GM12878 (cell line): ENCODE measurements at regions not wholly inside any gene's neighbourhood (a gene's known extent, or its start where the extent isn't known, plus 50 kb on each side); places are given as distances from the start of the nearest gene placed in this dataset.

Experiments used
- ATAC-seq: fragments of 200-7000 bp; cut with Tn5 transposase; 3 replicates; pipeline ENCODE4 v1.9.1; 2020; ENCODE audit warnings: mild to moderate bottlenecking, moderate library complexity
- BruUV-seq: library from RNA; stranded (reverse); fragments of 400-500 nt; replicated peaks from 2 replicates; lab custom pipeline; 2021; lab: Mats Ljungman, UMichigan
- CTCF ChIA-PET: fragments of 300-600 bp; sonication (Branson Sonifier 250); formaldehyde crosslinking; extraction: SDS; loops from one replicate; lab custom pipeline; 2021; ENCODE audit warnings: inconsistent platforms; lab: Yijun Ruan, JAX
- POLR2A ChIA-PET: fragments of 350-600 bp; formaldehyde crosslinking; extraction: SDS; loops from one replicate; lab custom pipeline; 2021; ENCODE audit warnings: inconsistent platforms; lab: Charles Lee
- RAD21 ChIA-PET: fragments of 300-600 bp; sonication (Branson Sonifier 250); formaldehyde crosslinking; loops from one replicate; lab custom pipeline; 2023; ENCODE audit warnings: antibody characterized with exemption; ENCODE audit not compliant: unreplicated experiment; lab: Charles Lee
- SMC1A ChIA-PET: fragments of 300-600 bp; sonication (Branson Sonifier 250); formaldehyde crosslinking; loops from one replicate; lab custom pipeline; 2023; ENCODE audit not compliant: unreplicated experiment, uncharacterized antibody; lab: Charles Lee
- DNase-seq: peaks from one replicate; pipeline ENCODE4 v3.0.0-alpha.2; 2011; ENCODE audit warnings: low read depth, low spot score
- FAIRE-seq: peaks from 3 replicates; lab custom pipeline; 2011; peaks lifted over from hg19 to GRCh38; lab: Jason Lieb, UNC
- H2AFZ ChIP-seq: 2 replicates; pipeline ENCODE4 v1.6.0; 2011; ENCODE audit warnings: low read depth, low read length, control low read depth; ENCODE audit not compliant: control insufficient read depth
- H3K27ac ChIP-seq: 2 replicates; pipeline ENCODE4 v1.5.1; 2011; ENCODE audit warnings: control low read depth; ENCODE audit not compliant: control insufficient read depth, insufficient read depth
- H3K27me3 ChIP-seq, 2 experiments: replicated peaks in 1 of 2; 2 replicates each; pipeline versions ENCODE4 v1.6.0 to v1.6.1; 2011; ENCODE audit warnings: low read length in 1 of 2; ENCODE audit not compliant: control insufficient read depth in 2 of 2, insufficient read depth in 2 of 2
- H3K36me3 ChIP-seq, 2 experiments: 2 replicates each; pipeline ENCODE4 v1.5.1; 2011; ENCODE audit warnings: low read length in 1 of 2; ENCODE audit not compliant: control insufficient read depth in 2 of 2, insufficient read depth in 2 of 2
- H3K4me1 ChIP-seq: 2 replicates; pipeline ENCODE4 v1.6.1; 2011; ENCODE audit warnings: mild to moderate bottlenecking, low read length, moderate library complexity, mixed read lengths; ENCODE audit not compliant: control insufficient read depth, insufficient read depth
- H3K4me2 ChIP-seq: 2 replicates; pipeline ENCODE4 v1.6.0; 2011; ENCODE audit warnings: control low read depth; ENCODE audit not compliant: control insufficient read depth, insufficient read depth
- H3K4me3 ChIP-seq: fragments of 200-600 bp; sonication (generic); 2 replicates; pipeline ENCODE4 v1.5.1; 2016
- H3K79me2 ChIP-seq: 2 replicates; pipeline ENCODE4 v1.6.0; 2011; ENCODE audit warnings: low read length; ENCODE audit not compliant: control insufficient read depth, insufficient read depth
- H3K9ac ChIP-seq: 2 replicates; pipeline ENCODE4 v1.8.0; 2011; ENCODE audit warnings: low read length, control low read depth, mixed read lengths; ENCODE audit not compliant: control insufficient read depth, insufficient read depth
- H3K9me3 ChIP-seq: replicated peaks from 3 replicates; pipeline ENCODE4 v1.5.1; 2011; ENCODE audit warnings: mild to moderate bottlenecking, low read length; ENCODE audit not compliant: control insufficient read depth, insufficient read depth
- H4K20me1 ChIP-seq: 2 replicates; pipeline ENCODE4 v1.6.0; 2011; ENCODE audit not compliant: control insufficient read depth, insufficient read depth
- ATF3 ChIP-seq: IDR thresholded peaks from 2 replicates; pipeline ENCODE4 v1.6.1; 2011; ENCODE audit warnings: low read depth, mild to moderate bottlenecking, low read length, moderate library complexity, borderline replicate concordance; ENCODE audit errors: extremely low read depth
- CREB1 ChIP-seq: IDR thresholded peaks from 2 replicates; pipeline ENCODE4 v1.6.1; 2012; ENCODE audit warnings: low read depth, mild to moderate bottlenecking, inconsistent platforms
- IRF4 ChIP-seq: IDR thresholded peaks from 2 replicates; pipeline ENCODE4 v1.6.1; 2011; ENCODE audit warnings: low read depth, low read length
- KDM1A ChIP-seq: fragments of 200-600 bp; sonication (generic); IDR thresholded peaks from 2 replicates; pipeline ENCODE4 v1.6.1; 2016; ENCODE audit warnings: borderline replicate concordance
- WRNIP1 ChIP-seq: IDR thresholded peaks from 2 replicates; pipeline ENCODE4 v1.6.1; 2011; ENCODE audit warnings: low read depth, low read length, improper control_type of control experiment, borderline replicate concordance
- ZNF384 ChIP-seq: IDR thresholded peaks from 2 replicates; pipeline ENCODE4 v1.6.1; 2012; ENCODE audit warnings: low read depth, mild to moderate bottlenecking, low read length, improper control_type of control experiment, borderline replicate concordance
- ZNF622 ChIP-seq: fragments of 450-650 bp; IDR thresholded peaks from 2 replicates; pipeline ENCODE4 v1.6.1; 2017; ENCODE audit warnings: mild to moderate bottlenecking, inconsistent platforms
- WGBS: methylation state at CpG from one replicate; pipeline ENCODE4 v1.1.6; 2016; ENCODE audit warnings: low lambda C conversion rate; ENCODE audit not compliant: insufficient replicate concordance, insufficient coverage; ENCODE audit errors: missing lambda C conversion rate; 5-methylcytosine and 5-hydroxymethylcytosine counted together
- in situ Hi-C: fragments of 300-500 bp; cut with MboI; formaldehyde crosslinking; loops from 9 replicates; pipeline ENCODE4 v1.14.3; 2018; ENCODE audit warnings: mixed read lengths
- intact Hi-C: fragments of 100-400 bp; cut with micrococcal nuclease; formaldehyde crosslinking; loops from one replicate; pipeline ENCODE4 v1.14.2; 2022; ENCODE audit not compliant: unreplicated experiment
- TF ChIP-seq, protein P1 (sequence below): fragments of 450-650 bp; IDR thresholded peaks from 2 replicates; pipeline ENCODE4 v1.6.1; 2016; ENCODE audit warnings: mild to moderate bottlenecking

DNA sequence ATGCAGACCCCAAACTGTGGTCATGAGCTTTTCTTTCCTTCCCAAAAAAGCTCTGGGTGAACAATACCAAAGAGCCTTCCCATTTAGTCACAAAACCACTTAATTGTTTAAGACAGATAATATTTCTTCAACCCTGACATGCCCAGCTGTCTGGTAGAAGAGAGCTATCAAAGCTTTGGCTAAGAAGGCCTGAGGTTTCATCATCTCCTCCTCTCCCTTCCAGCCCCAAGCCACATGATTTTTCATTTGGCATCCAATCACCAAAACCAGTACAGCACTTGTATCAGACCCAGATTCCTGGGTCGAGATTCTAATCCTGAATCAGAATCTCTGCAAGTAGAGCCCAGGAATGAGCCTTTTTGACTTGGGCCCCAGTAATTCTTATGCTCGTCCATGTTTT lies 199.6 kb upstream of the TMEM260 start:
- 3% methylated on average over 2 of the region's 2 CpGs for WGBS
- FAIRE-seq (no peak), DNase-seq (no peak)
- RAD21 ChIA-PET: no interaction called here
- no peaks in the 10 kb centered on the region for H3K9me3 ChIP-seq
- TF ChIP-seq CREB1: no peak
- no peak for TF ChIP-seq ATF3
- no peak for TF ChIP-seq ZNF384
- TF ChIP-seq KDM1A: no peak
- TF ChIP-seq ZNF622: no peak
- TF ChIP-seq, all 136 proteins: peak for 0
- no TSS peak for BruUV-seq
- ChIA-PET POLR2A (no interaction called here), SMC1A (interaction anchor here (0.7 to 1.0 kb wide), 3 partner anchors 10 to 281 kb away, joined by 3 to 5 read pairs (median 3); no protein-coding TSS in a partner anchor), CTCF (no interaction called here)
- no peaks in the 10 kb centered on the region for H3K27me3 ChIP-seq
- no peak overlapping the region for H3K27ac ChIP-seq
- H3K9ac ChIP-seq: no peak overlapping the region
- no peak overlapping the region for H2AFZ ChIP-seq
- no peak for ATAC-seq
- H3K79me2 ChIP-seq: no peaks in the 10 kb centered on the region
- H3K4me2 ChIP-seq: no peak overlapping the region
- H3K36me3 ChIP-seq: no peaks in the 10 kb centered on the region
- H3K4me1 ChIP-seq: no peaks in the 10 kb centered on the region
- H3K4me3 ChIP-seq: no peak overlapping the region
- no peaks in the 10 kb centered on the region for H4K20me1 ChIP-seq
- in situ Hi-C loops: no loop called here
- intact Hi-C loops: no loop called here

GRCh38 chr14:56386024-56386423 lies 193.6 kb upstream of the TMEM260 start:
- Histone ChIP-seq H3K27ac (no peak overlapping the region), H3K4me2 (no peak overlapping the region), H3K36me3 (no peaks in the 10 kb centered on the region), H2AFZ (no peak overlapping the region), H3K9me3 (no peaks in the 10 kb centered on the region), H3K9ac (no peak overlapping the region), H4K20me1 (no peaks in the 10 kb centered on the region), H3K4me3 (no peak overlapping the region), H3K27me3 (no peaks in the 10 kb centered on the region), H3K79me2 (no peaks in the 10 kb centered on the region), H3K4me1 (no peaks in the 10 kb centered on the region)
- intact Hi-C loops: no loop called here
- DNase-seq (no peak), ATAC-seq (no peak), FAIRE-seq (no peak)
- BruUV-seq: no TSS peak
- no peak for TF ChIP-seq IRF4
- TF ChIP-seq WRNIP1: no peak
- TF ChIP-seq, protein P1, sequence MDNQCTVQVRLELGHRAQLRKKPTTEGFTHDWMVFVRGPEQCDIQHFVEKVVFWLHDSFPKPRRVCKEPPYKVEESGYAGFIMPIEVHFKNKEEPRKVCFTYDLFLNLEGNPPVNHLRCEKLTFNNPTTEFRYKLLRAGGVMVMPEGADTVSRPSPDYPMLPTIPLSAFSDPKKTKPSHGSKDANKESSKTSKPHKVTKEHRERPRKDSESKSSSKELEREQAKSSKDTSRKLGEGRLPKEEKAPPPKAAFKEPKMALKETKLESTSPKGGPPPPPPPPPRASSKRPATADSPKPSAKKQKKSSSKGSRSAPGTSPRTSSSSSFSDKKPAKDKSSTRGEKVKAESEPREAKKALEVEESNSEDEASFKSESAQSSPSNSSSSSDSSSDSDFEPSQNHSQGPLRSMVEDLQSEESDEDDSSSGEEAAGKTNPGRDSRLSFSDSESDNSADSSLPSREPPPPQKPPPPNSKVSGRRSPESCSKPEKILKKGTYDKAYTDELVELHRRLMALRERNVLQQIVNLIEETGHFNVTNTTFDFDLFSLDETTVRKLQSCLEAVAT: no peak
- SMC1A ChIA-PET: no interaction called here
- RAD21 ChIA-PET: no interaction called here
- CTCF ChIA-PET: no interaction called here
- in situ Hi-C loops: no loop called here
- POLR2A ChIA-PET: no interaction called here
